ENCODE measurements at regions not wholly inside any gene's neighbourhood (a gene's known extent, or its start where the extent isn't known, plus 50 kb on each side); places are given as distances from the start of the nearest gene placed in this dataset.

GRCh38 chr15:39302936-39303335 is 277.9 kb upstream of the THBS1 start:
- TF ChIP-seq, protein P1, sequence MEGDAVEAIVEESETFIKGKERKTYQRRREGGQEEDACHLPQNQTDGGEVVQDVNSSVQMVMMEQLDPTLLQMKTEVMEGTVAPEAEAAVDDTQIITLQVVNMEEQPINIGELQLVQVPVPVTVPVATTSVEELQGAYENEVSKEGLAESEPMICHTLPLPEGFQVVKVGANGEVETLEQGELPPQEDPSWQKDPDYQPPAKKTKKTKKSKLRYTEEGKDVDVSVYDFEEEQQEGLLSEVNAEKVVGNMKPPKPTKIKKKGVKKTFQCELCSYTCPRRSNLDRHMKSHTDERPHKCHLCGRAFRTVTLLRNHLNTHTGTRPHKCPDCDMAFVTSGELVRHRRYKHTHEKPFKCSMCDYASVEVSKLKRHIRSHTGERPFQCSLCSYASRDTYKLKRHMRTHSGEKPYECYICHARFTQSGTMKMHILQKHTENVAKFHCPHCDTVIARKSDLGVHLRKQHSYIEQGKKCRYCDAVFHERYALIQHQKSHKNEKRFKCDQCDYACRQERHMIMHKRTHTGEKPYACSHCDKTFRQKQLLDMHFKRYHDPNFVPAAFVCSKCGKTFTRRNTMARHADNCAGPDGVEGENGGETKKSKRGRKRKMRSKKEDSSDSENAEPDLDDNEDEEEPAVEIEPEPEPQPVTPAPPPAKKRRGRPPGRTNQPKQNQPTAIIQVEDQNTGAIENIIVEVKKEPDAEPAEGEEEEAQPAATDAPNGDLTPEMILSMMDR (IDR thresholded peaks at IDR 0.05; ENCODE audit: low read depth, low read length), result no peak
- DNase-seq (ENCODE audit: low read depth in 2 of 2), result no peak
- H3K4me3 ChIP-seq (replicated peaks in 1 of 2; ENCODE audit: low read depth in 2 of 2, low read length in 2 of 2), result no peak overlapping the region

DNA sequence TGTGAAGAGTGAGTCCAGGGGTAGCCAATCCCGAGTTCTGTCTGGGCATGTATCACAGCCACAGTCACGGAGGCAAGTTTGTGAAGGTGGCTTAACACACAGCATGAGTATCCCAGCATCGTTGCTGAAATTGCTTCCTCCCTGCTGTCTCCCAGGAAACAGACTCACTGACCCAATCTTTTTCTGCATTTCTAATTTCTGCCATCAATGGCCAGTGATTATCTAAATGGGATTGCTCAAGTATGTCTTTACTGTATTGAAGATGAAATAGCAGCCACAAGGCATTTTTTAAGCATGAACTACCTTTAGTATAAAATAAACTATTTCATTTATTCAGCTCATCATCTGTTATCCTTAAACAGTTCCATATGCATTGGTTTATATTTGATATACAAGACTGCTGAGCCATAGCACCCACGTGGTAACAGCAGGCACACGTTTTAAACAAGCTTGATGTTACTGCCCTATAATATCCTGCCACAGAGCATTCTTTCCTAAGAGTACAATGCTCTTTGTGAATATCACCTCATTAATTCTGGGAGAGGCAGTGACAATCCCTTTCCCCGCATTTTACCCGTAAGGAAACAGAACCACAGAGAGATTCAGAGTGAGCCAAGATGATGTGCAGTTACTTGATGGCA is 276.6 kb upstream of the THBS1 start:
- H3K4me3 ChIP-seq (replicated peaks in 1 of 2; ENCODE audit: low read depth in 2 of 2, low read length in 2 of 2), result no peak overlapping the region
- TF ChIP-seq, protein P1 (IDR thresholded peaks at IDR 0.05; ENCODE audit: low read depth, low read length), result no peak
- DNase-seq (ENCODE audit: low read depth in 2 of 2), result no peak

DNA sequence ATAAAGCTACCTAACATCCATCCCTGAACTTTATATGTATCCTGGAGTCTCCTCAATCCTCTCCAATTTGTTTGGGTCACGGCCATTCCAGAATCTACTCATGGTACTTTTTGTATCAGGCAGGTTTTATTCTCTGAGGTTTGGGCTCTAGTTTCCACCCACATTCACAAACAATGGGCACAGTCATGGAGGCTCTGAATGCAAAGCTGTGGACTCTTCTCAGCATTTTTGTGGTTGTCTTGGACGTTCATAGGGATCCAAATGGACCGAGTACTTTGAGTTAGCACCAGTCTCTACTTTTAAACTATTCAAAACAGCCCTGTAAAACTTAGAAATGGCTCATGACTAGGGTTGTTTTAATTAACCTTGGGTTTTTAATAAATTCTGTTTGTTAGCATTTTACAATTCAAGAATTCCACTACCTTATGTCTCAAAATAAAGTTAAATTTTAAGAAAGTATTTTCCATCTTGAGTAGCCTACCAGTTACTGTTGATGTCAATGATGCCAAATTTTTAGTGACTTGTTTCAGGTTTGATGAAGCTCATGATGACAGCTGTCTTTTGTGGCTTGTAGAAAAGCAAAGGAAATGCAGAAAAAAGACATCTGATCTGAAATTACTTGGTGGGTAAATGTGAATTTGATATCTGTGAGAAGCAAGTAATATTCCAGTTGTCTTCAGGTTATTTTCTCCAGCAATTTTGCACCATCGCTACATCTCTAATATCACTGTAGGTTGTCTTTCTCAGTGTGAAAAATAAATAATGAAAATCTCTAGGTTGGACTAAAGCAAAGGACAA is 275.7 kb upstream of the THBS1 start:
- no peak overlapping the region for H3K4me3 ChIP-seq (replicated peaks in 1 of 2; ENCODE audit: low read depth in 2 of 2, low read length in 2 of 2)
- TF ChIP-seq, protein P1 (IDR thresholded peaks at IDR 0.05; ENCODE audit: low read depth, low read length), result no peak
- DNase-seq (ENCODE audit: low read depth in 2 of 2), result no peak

- peak in 1 of 2 donors; percentile 17 for DNase-seq (ENCODE audit: low read depth in 2 of 2)
- H3K4me3 ChIP-seq (replicated peaks in 1 of 2; ENCODE audit: low read depth in 2 of 2, low read length in 2 of 2), result no peak overlapping the region
- TF ChIP-seq, protein P1 (IDR thresholded peaks at IDR 0.05; ENCODE audit: low read depth, low read length), result no peak
Observed at GRCh38 chr15:39310633-39311032, 270.2 kb upstream of the THBS1 start.

- peak in 1 of 2 donors; percentile 35 for DNase-seq (ENCODE audit: low read depth in 2 of 2)
- TF ChIP-seq, protein P1 (IDR thresholded peaks at IDR 0.05; ENCODE audit: low read depth, low read length), result peak; percentile 27
- no peak overlapping the region for H3K4me3 ChIP-seq (replicated peaks in 1 of 2; ENCODE audit: low read depth in 2 of 2, low read length in 2 of 2)
Observed at GRCh38 chr15:39312984-39313383, 267.9 kb upstream of the THBS1 start.

GRCh38 chr15:39313467-39313866 is 267.4 kb upstream of the THBS1 start:
- no peak overlapping the region for H3K4me3 ChIP-seq (replicated peaks in 1 of 2; ENCODE audit: low read depth in 2 of 2, low read length in 2 of 2)
- TF ChIP-seq, protein P1 (IDR thresholded peaks at IDR 0.05; ENCODE audit: low read depth, low read length), result no peak
- no peak for DNase-seq (ENCODE audit: low read depth in 2 of 2)

Measured in cardiac fibroblast (primary cell).